ENCODE measurements at regions not wholly inside any gene's neighbourhood (a gene's known extent, or its start where the extent isn't known, plus 50 kb on each side); places are given as distances from the start of the nearest gene placed in this dataset.

DNA sequence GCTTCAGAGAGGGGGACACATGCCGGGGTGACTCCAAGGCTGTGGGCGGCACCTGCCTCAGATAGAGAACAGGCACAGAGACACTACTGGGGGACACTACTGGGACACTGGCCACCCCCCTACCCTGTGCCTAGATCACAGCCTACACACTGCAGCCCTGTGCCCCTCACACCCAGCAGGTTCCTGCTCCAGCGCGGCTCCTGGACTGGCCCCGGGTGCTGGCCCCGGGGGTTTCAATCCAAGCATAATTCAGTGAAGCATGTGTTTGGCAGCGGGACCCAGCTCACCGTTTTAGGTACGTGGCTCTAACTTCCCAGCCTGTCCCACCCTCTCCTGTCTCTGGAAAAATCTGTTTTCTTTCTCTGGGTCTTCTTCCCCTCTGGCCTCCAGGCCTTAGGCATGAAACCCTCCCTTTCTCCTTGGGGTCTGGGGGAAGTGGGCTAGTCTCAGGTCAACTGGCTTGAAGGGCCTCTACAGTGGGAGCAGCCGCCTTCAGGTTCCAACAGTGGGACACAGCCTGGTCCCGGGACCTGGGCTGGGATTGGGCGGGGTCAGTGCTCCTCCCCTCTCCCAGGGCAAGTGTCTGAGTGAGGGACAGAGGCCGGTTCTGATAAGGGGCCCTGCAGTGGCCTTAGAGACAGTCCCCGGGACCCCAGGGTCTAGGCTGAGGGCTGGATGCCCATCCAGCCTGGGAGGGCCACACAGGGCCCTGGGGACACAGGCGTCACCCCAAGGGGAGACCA, 98.8 kb downstream of the CRYBB2 start:
- TF ChIP-seq CTCF (IDR thresholded peaks at IDR 0.05) (no peak), POLR2A (IDR thresholded peaks at IDR 0.05) (no peak), POLR2AphosphoS5 (IDR thresholded peaks at IDR 0.05) (no peak)

All from gastroesophageal sphincter (tissue), 3 donors.